Neural cell (in vitro differentiated cells): ENCODE measurements at regions not wholly inside any gene's neighbourhood (a gene's known extent, or its start where the extent isn't known, plus 50 kb on each side); places are given as distances from the start of the nearest gene placed in this dataset.

Experiments used
- H2AFZ ChIP-seq: fragments of 200-600, 300-800 bp; sonication (generic), shearing (Covaris generic); 2 replicates; pipeline ENCODE4 v1.6.0; 2014; ENCODE audit warnings: low read depth, mild to moderate bottlenecking, antibody characterized with exemption, low read length, moderate library complexity
- H3F3A ChIP-seq: fragments of 200-600 bp; shearing (Covaris generic); 2 replicates; pipeline ENCODE4 v1.6.1; 2016; ENCODE audit warnings: mild to moderate bottlenecking, moderate library complexity, mixed read lengths, antibody characterized with exemption, low read length; ENCODE audit not compliant: insufficient read depth, poor library complexity, severe bottlenecking
- H3K27ac ChIP-seq: fragments of 200-600, 300-800 bp; sonication (generic), shearing (Covaris generic); 2 replicates; pipeline ENCODE4 v1.5.1; 2014; ENCODE audit warnings: mild to moderate bottlenecking, low read length, moderate library complexity
- H3K27me3 ChIP-seq: fragments of 300-800, 200-600 bp; sonication (generic), shearing (Covaris generic); 2 replicates; pipeline ENCODE4 v1.6.0; 2014; ENCODE audit warnings: mild to moderate bottlenecking, low read depth, low read length, moderate library complexity; ENCODE audit not compliant: insufficient read depth
- H3K36me3 ChIP-seq: fragments of 300-800, 200-600 bp; sonication (generic), shearing (Covaris generic); 2 replicates; pipeline ENCODE4 v1.5.1; 2014; ENCODE audit warnings: mild to moderate bottlenecking, antibody characterized with exemption, low read length, moderate library complexity; ENCODE audit not compliant: insufficient read depth
- H3K4me2 ChIP-seq: fragments of 300-800, 200-600 bp; sonication (generic), shearing (Covaris generic); 2 replicates; pipeline ENCODE4 v1.6.0; 2014; ENCODE audit warnings: mild to moderate bottlenecking, low read length
- H3K4me3 ChIP-seq: fragments of 300-800, 200-600 bp; sonication (generic), shearing (Covaris generic); 2 replicates; pipeline ENCODE4 v1.5.1; 2014; ENCODE audit warnings: mild to moderate bottlenecking, low read length, moderate library complexity
- H3K79me2 ChIP-seq: fragments of 200-600 bp; shearing (Covaris generic); replicated peaks from 2 replicates; pipeline ENCODE4 v1.6.0; 2014; ENCODE audit warnings: mild to moderate bottlenecking, low read length, moderate library complexity; ENCODE audit not compliant: insufficient read depth
- H3K9ac ChIP-seq: fragments of 300-800, 200-600 bp; sonication (generic), shearing (Covaris generic); 2 replicates; pipeline ENCODE4 v1.6.1; 2016; ENCODE audit warnings: mild to moderate bottlenecking, low read length, mixed read lengths
- H3K9me2 ChIP-seq: fragments of 200-600 bp; shearing (Covaris generic); 2 replicates; pipeline ENCODE4 v1.6.1; 2016; ENCODE audit warnings: mild to moderate bottlenecking, low read length, mixed read lengths; ENCODE audit not compliant: insufficient read depth
- H3K9me3 ChIP-seq: fragments of 200-600, 300-800 bp; sonication (generic), shearing (Covaris generic); 2 replicates; pipeline ENCODE4 v1.6.1; 2016; ENCODE audit warnings: mild to moderate bottlenecking, mixed run types, low read length, moderate library complexity, mixed read lengths
- H4K20me1 ChIP-seq: fragments of 200-600 bp; shearing (Covaris generic); 2 replicates; pipeline ENCODE4 v1.6.1; 2016; ENCODE audit warnings: mild to moderate bottlenecking, mixed run types; ENCODE audit not compliant: insufficient read depth
- CTCF ChIP-seq: fragments of 450-650 bp; IDR thresholded peaks from 2 replicates; pipeline ENCODE4 v1.5.1; 2014; ENCODE audit warnings: antibody characterized with exemption, mild to moderate bottlenecking, moderate library complexity; ENCODE audit not compliant: poor library complexity, severe bottlenecking
- EP300 ChIP-seq: fragments of 450-650 bp; conservative IDR thresholded peaks from 2 replicates; pipeline ENCODE4 v1.6.1; 2014; ENCODE audit warnings: antibody characterized with exemption, mild to moderate bottlenecking, moderate library complexity; ENCODE audit not compliant: poor library complexity, severe bottlenecking
- EZH2 ChIP-seq: fragments of 200-600, 300-800 bp; shearing (Covaris generic), sonication (generic); IDR thresholded peaks from 2 replicates; pipeline ENCODE4 v1.6.1; 2014; ENCODE audit warnings: antibody characterized with exemption, low read length, borderline replicate concordance, mild to moderate bottlenecking; ENCODE audit not compliant: insufficient read depth, poor library complexity, severe bottlenecking
- MXI1 ChIP-seq: fragments of 450-650 bp; conservative IDR thresholded peaks from 2 replicates; pipeline ENCODE4 v1.6.1; 2014; ENCODE audit warnings: antibody characterized with exemption, mild to moderate bottlenecking; ENCODE audit not compliant: poor library complexity, severe bottlenecking
- POLR2AphosphoS5 ChIP-seq: IDR thresholded peaks from 2 replicates; pipeline ENCODE4 v1.6.1; 2012
- RAD21 ChIP-seq: fragments of 450-650 bp; conservative IDR thresholded peaks from 2 replicates; pipeline ENCODE4 v1.6.1; 2014; ENCODE audit warnings: antibody characterized with exemption, mild to moderate bottlenecking, moderate library complexity
- REST ChIP-seq: IDR thresholded peaks from 2 replicates; pipeline ENCODE4 v1.6.1; 2012; ENCODE audit warnings: borderline replicate concordance
- SMC3 ChIP-seq: fragments of 450-650 bp; conservative IDR thresholded peaks from 2 replicates; pipeline ENCODE4 v1.6.1; 2014; ENCODE audit warnings: antibody characterized with exemption, mild to moderate bottlenecking, moderate library complexity; ENCODE audit not compliant: poor library complexity
- TAF1 ChIP-seq: IDR thresholded peaks from 2 replicates; pipeline ENCODE4 v1.6.1; 2012; ENCODE audit warnings: low read depth

- Histone ChIP-seq H2AFZ (no peak overlapping the region), H3K36me3 (no peaks in the 10 kb centered on the region), H3F3A (no peaks in the 10 kb centered on the region), H3K4me3 (no peak overlapping the region), H3K9ac (no peak overlapping the region), H3K9me2 (no peaks in the 10 kb centered on the region), H3K4me2 (no peak overlapping the region), H3K27ac (no peak overlapping the region), H3K9me3 (no peaks in the 10 kb centered on the region), H3K27me3 (no peaks in the 10 kb centered on the region), H3K79me2 (no peaks in the 10 kb centered on the region), H4K20me1 (no peaks in the 10 kb centered on the region)
- TF ChIP-seq EP300 (no peak), REST (no peak), RAD21 (no peak), CTCF (no peak), SMC3 (no peak), TAF1 (no peak), MXI1 (no peak), EZH2 (no peak), POLR2AphosphoS5 (no peak)
Measured at GRCh38 chr2:21981127-21981526, 857.4 kb downstream of the TDRD15 start.

GRCh38 chr2:21993002-21993401 is 869.2 kb downstream of the TDRD15 start:
- peaks cover 9% of the 10 kb centered on the region for H3K9me3 ChIP-seq
- no peaks in the 10 kb centered on the region for H4K20me1 ChIP-seq
- no peak overlapping the region for H2AFZ ChIP-seq
- H3K79me2 ChIP-seq = no peaks in the 10 kb centered on the region
- no peak overlapping the region for H3K4me2 ChIP-seq
- TF ChIP-seq RAD21 (no peak), CTCF (no peak), EZH2 (no peak), SMC3 (no peak), MXI1 (no peak), REST (no peak), TAF1 (no peak), POLR2AphosphoS5 (no peak), EP300 (no peak)
- H3F3A ChIP-seq = peaks cover 3% of the 10 kb centered on the region
- H3K27ac ChIP-seq = no peak overlapping the region
- H3K9me2 ChIP-seq = no peaks in the 10 kb centered on the region
- H3K27me3 ChIP-seq = no peaks in the 10 kb centered on the region
- no peak overlapping the region for H3K9ac ChIP-seq
- H3K36me3 ChIP-seq = no peaks in the 10 kb centered on the region
- no peak overlapping the region for H3K4me3 ChIP-seq
